HFF-Myc (cell line): ENCODE measurements at regions not wholly inside any gene's neighbourhood (a gene's known extent, or its start where the extent isn't known, plus 50 kb on each side); places are given as distances from the start of the nearest gene placed in this dataset.

Experiments
- DNase-seq: peaks from one replicate; pipeline ENCODE4 v3.0.0-alpha.2; 2011; ENCODE audit warnings: low read depth; ENCODE audit errors: extremely low read depth
- H3K4me3 ChIP-seq: replicated peaks from 2 replicates; pipeline ENCODE4 v1.5.1; 2011; ENCODE audit warnings: low read depth, mild to moderate bottlenecking, control low read depth, low read length
- CTCF ChIP-seq: IDR thresholded peaks from 2 replicates; pipeline ENCODE4 v1.5.1; 2012; ENCODE audit warnings: mild to moderate bottlenecking, low read depth, low read length, control low read depth; ENCODE audit errors: missing control alignments

GRCh38 chr2:181317511-181317910 is 139.7 kb upstream of the ITGA4 start:
- no peak overlapping the region for H3K4me3 ChIP-seq
- no peak for DNase-seq
- no peak for TF ChIP-seq CTCF

- TF ChIP-seq CTCF: no peak
- no peak overlapping the region for H3K4me3 ChIP-seq
Observed at GRCh38 chr2:181318504-181319280, 138.5 kb upstream of the ITGA4 start.

GRCh38 chr2:181319286-181319685 is 137.9 kb upstream of the ITGA4 start:
- TF ChIP-seq CTCF: no peak
- no peak overlapping the region for H3K4me3 ChIP-seq
- no peak for DNase-seq

More at GRCh38 chr2:181318504-181319280, 138.5 kb upstream of the ITGA4 start:
- DNase-seq: no peak

GRCh38 chr2:181320638-181321037 is 136.5 kb upstream of the ITGA4 start:
- no peak overlapping the region for H3K4me3 ChIP-seq
- DNase-seq: no peak
- TF ChIP-seq CTCF: no peak

GRCh38 chr2:181324912-181325311 is 132.3 kb upstream of the ITGA4 start:
- DNase-seq: no peak
- no peak overlapping the region for H3K4me3 ChIP-seq
- TF ChIP-seq CTCF: no peak

GRCh38 chr2:181326661-181327060 is 130.5 kb upstream of the ITGA4 start:
- H3K4me3 ChIP-seq: no peak overlapping the region
- DNase-seq: no peak
- TF ChIP-seq CTCF: no peak

- no peak overlapping the region for H3K4me3 ChIP-seq
- DNase-seq: no peak
- no peak for TF ChIP-seq CTCF
Observed at GRCh38 chr2:181330286-181330685, 126.9 kb upstream of the ITGA4 start.
